H9 (cell line): ENCODE measurements at regions not wholly inside any gene's neighbourhood (a gene's known extent, or its start where the extent isn't known, plus 50 kb on each side); places are given as distances from the start of the nearest gene placed in this dataset.

Experiments used
- DNase-seq: peaks from one replicate; pipeline ENCODE4 v3.0.0-alpha.2; 2017
- H2AFZ ChIP-seq: one replicate; pipeline ENCODE4 v1.6.1; 2013; ENCODE audit warnings: mild to moderate bottlenecking, low read length, control low read depth, moderate library complexity
- H2AK5ac ChIP-seq: 2 replicates; pipeline ENCODE4 v1.6.1; 2013; ENCODE audit warnings: low read length, control low read depth, mixed read lengths; ENCODE audit not compliant: insufficient read length
- H2BK120ac ChIP-seq: one replicate; pipeline ENCODE4 v1.6.1; 2013; ENCODE audit warnings: low read depth, mild to moderate bottlenecking, low read length, control low read depth, inconsistent platforms; ENCODE audit not compliant: poor library complexity, severe bottlenecking
- H2BK12ac ChIP-seq: 2 replicates; pipeline ENCODE4 v1.6.1; 2013; ENCODE audit warnings: low read length, control low read depth, mixed read lengths, low read depth; ENCODE audit not compliant: insufficient read length
- H2BK15ac ChIP-seq: 2 replicates; pipeline ENCODE4 v1.6.1; 2013; ENCODE audit warnings: low read depth, low read length, control low read depth
- H2BK20ac ChIP-seq: one replicate; pipeline ENCODE4 v1.6.1; 2013; ENCODE audit warnings: low read depth, mild to moderate bottlenecking, low read length, control low read depth, inconsistent platforms; ENCODE audit not compliant: poor library complexity, severe bottlenecking
- H2BK5ac ChIP-seq: 2 replicates; pipeline ENCODE4 v1.6.1; 2013; ENCODE audit warnings: low read length, control low read depth, mixed read lengths; ENCODE audit not compliant: insufficient read length
- H3K14ac ChIP-seq: 2 replicates; pipeline ENCODE4 v1.6.1; 2013; ENCODE audit warnings: low read length, control low read depth; ENCODE audit not compliant: insufficient read depth
- H3K18ac ChIP-seq: 2 replicates; pipeline ENCODE4 v1.6.1; 2013; ENCODE audit warnings: low read depth, mild to moderate bottlenecking, mixed read lengths, low read length, control low read depth; ENCODE audit not compliant: insufficient read length
- H3K23ac ChIP-seq: 2 replicates; pipeline ENCODE4 v1.6.1; 2013; ENCODE audit warnings: low read length, control low read depth, mixed read lengths, low read depth; ENCODE audit not compliant: insufficient read length
- H3K23me2 ChIP-seq: 2 replicates; pipeline ENCODE4 v1.6.1; 2013; ENCODE audit warnings: low read depth, mild to moderate bottlenecking, mixed read lengths, low read length, control low read depth; ENCODE audit not compliant: insufficient read length, poor library complexity, severe bottlenecking
- H3K27ac ChIP-seq: 2 replicates; pipeline ENCODE4 v1.5.1; 2013; ENCODE audit warnings: low read length, control low read depth, mixed read lengths, low read depth; ENCODE audit not compliant: insufficient read length
- H3K27me3 ChIP-seq: 2 replicates; pipeline ENCODE4 v1.6.1; 2013; ENCODE audit warnings: low read length, control low read depth, inconsistent platforms; ENCODE audit not compliant: insufficient read depth
- H3K4ac ChIP-seq: 2 replicates; pipeline ENCODE4 v1.6.1; 2013; ENCODE audit warnings: low read depth, mild to moderate bottlenecking, control low read depth, inconsistent platforms, low read length, moderate library complexity
- H3K4me1 ChIP-seq: 2 replicates; pipeline ENCODE4 v1.6.1; 2013; ENCODE audit warnings: low read length, control low read depth, inconsistent platforms; ENCODE audit not compliant: insufficient read depth
- H3K4me2 ChIP-seq: 2 replicates; pipeline ENCODE4 v1.6.1; 2013; ENCODE audit warnings: low read length, control low read depth, mixed read lengths; ENCODE audit not compliant: insufficient read length, insufficient read depth
- H3K56ac ChIP-seq: 2 replicates; pipeline ENCODE4 v1.6.1; 2013; ENCODE audit warnings: low read depth, mild to moderate bottlenecking, mixed read lengths, low read length, control low read depth; ENCODE audit not compliant: insufficient read length
- H3K79me1 ChIP-seq: 2 replicates; pipeline ENCODE4 v1.6.1; 2013; ENCODE audit warnings: low read depth, mild to moderate bottlenecking, moderate library complexity, low read length, control low read depth, inconsistent platforms; ENCODE audit not compliant: insufficient read depth, poor library complexity, severe bottlenecking
- H3K79me2 ChIP-seq: 2 replicates; pipeline ENCODE4 v1.6.1; 2013; ENCODE audit warnings: low read length, control low read depth, inconsistent platforms; ENCODE audit not compliant: insufficient read depth
- H3K9ac ChIP-seq: 2 replicates; pipeline ENCODE4 v1.6.1; 2013; ENCODE audit warnings: low read length, control low read depth, mixed read lengths; ENCODE audit not compliant: insufficient read length; ENCODE audit errors: extremely low read depth
- H3K9me3 ChIP-seq: one replicate; pipeline ENCODE4 v1.6.1; 2013; ENCODE audit warnings: low read depth, low read length, inconsistent platforms; ENCODE audit not compliant: control insufficient read depth
- H3T11ph ChIP-seq: one replicate; pipeline ENCODE4 v1.6.1; 2013; ENCODE audit warnings: mild to moderate bottlenecking, low read length, control low read depth, inconsistent platforms
- H4K20me1 ChIP-seq: one replicate; pipeline ENCODE4 v1.6.1; 2013; ENCODE audit not compliant: control insufficient read depth, insufficient read length, insufficient read depth
- H4K5ac ChIP-seq: 2 replicates; pipeline ENCODE4 v1.6.1; 2013; ENCODE audit warnings: low read depth, mild to moderate bottlenecking, mixed read lengths, low read length, control low read depth; ENCODE audit not compliant: insufficient read length
- H4K8ac ChIP-seq: replicated peaks from 2 replicates; pipeline ENCODE4 v1.6.1; 2013; ENCODE audit warnings: low read length, control low read depth, mixed read lengths, low read depth; ENCODE audit not compliant: insufficient read length
- H4K91ac ChIP-seq: 2 replicates; pipeline ENCODE4 v1.6.1; 2013; ENCODE audit warnings: low read depth, mild to moderate bottlenecking, moderate library complexity, mixed read lengths, low read length, control low read depth; ENCODE audit not compliant: insufficient read length
- H3K27ac Mint-ChIP-seq, 3 experiments: 2 replicates in 2 of 3; 3 replicates in 1 of 3; pipeline ENCODE4 v1.8.0; 2020 to 2021; ENCODE audit warnings: mixed read lengths in 3 of 3, mild to moderate bottlenecking in 1 of 3, moderate library complexity in 1 of 3
- H3K27me3 Mint-ChIP-seq: 2 replicates; pipeline ENCODE4 v1.8.0; 2021; ENCODE audit warnings: low read depth, mild to moderate bottlenecking, moderate library complexity, mixed read lengths
- H3K36me3 Mint-ChIP-seq, 3 experiments: 2 replicates in 2 of 3; 3 replicates in 1 of 3; pipeline ENCODE4 v1.8.0; 2020 to 2021; ENCODE audit warnings: low read depth in 3 of 3, mixed read lengths in 3 of 3; ENCODE audit not compliant: insufficient read depth in 1 of 3
- H3K4me1 Mint-ChIP-seq, 2 experiments: 2 replicates each; pipeline ENCODE4 v1.8.0; 2020; ENCODE audit warnings: mixed read lengths in 2 of 2
- H3K4me3 Mint-ChIP-seq, 2 experiments: 2 replicates in 1 of 2; 3 replicates in 1 of 2; pipeline ENCODE4 v1.8.0; 2020 to 2021; ENCODE audit warnings: mild to moderate bottlenecking in 2 of 2, mixed read lengths in 2 of 2, moderate library complexity in 1 of 2
- H3K9me3 Mint-ChIP-seq, 2 experiments: 2 replicates in 1 of 2; 3 replicates in 1 of 2; pipeline ENCODE4 v1.8.0; 2020; ENCODE audit warnings: mild to moderate bottlenecking in 2 of 2, mixed read lengths in 2 of 2, moderate library complexity in 1 of 2
- WGBS: extraction: QIAGEN DNeasy Blood & Tissue Kit; methylation state at CpG from one replicate; pipeline ENCODE4 v1.1.7; 2013; ENCODE audit warnings: missing lambda C conversion rate, low lambda C conversion rate, mixed read lengths; ENCODE audit not compliant: insufficient read length; ENCODE audit errors: extremely low coverage; 5-methylcytosine and 5-hydroxymethylcytosine counted together
- TF ChIP-seq, protein P1 (sequence below): fragments of 200-600 bp; sonication (generic); conservative IDR thresholded peaks from 3 replicates; pipeline ENCODE4 v1.8.0; 2021; ENCODE audit warnings: antibody characterized with exemption, mild to moderate bottlenecking

- no peak overlapping the region for H2BK12ac ChIP-seq
- H4K20me1 ChIP-seq = no peaks in the 10 kb centered on the region
- no peaks in the 10 kb centered on the region; a peak in 1 of 7 replicates for H3K36me3 Mint-ChIP-seq
- H3K4me1 Mint-ChIP-seq = peaks cover 2 to 9% of the 10 kb centered on the region in 2 experiments
- no peak overlapping the region for H4K5ac ChIP-seq
- no peak overlapping the region for H3K27ac ChIP-seq
- no peak overlapping the region for H2AFZ ChIP-seq
- no peaks in the 10 kb centered on the region for H3K23me2 ChIP-seq
- no peak overlapping the region for H2BK15ac ChIP-seq
- H3K4me3 Mint-ChIP-seq = no peak overlapping the region
- H3K79me2 ChIP-seq = no peaks in the 10 kb centered on the region
- no peak overlapping the region for H2AK5ac ChIP-seq
- no peak for DNase-seq
- no peak overlapping the region for H3K14ac ChIP-seq
- H4K91ac ChIP-seq = no peak overlapping the region
- no peak overlapping the region for H3K18ac ChIP-seq
- no peak overlapping the region for H2BK120ac ChIP-seq
- H3T11ph ChIP-seq = no peak overlapping the region
- H3K4ac ChIP-seq = no peak overlapping the region
- H3K9ac ChIP-seq = no peak overlapping the region
- no peaks in the 10 kb centered on the region for H3K79me1 ChIP-seq
- H3K27me3 Mint-ChIP-seq = no peaks in the 10 kb centered on the region
- WGBS = no CpG with 5 or more reads among the region's 4 CpGs
- TF ChIP-seq, protein P1, sequence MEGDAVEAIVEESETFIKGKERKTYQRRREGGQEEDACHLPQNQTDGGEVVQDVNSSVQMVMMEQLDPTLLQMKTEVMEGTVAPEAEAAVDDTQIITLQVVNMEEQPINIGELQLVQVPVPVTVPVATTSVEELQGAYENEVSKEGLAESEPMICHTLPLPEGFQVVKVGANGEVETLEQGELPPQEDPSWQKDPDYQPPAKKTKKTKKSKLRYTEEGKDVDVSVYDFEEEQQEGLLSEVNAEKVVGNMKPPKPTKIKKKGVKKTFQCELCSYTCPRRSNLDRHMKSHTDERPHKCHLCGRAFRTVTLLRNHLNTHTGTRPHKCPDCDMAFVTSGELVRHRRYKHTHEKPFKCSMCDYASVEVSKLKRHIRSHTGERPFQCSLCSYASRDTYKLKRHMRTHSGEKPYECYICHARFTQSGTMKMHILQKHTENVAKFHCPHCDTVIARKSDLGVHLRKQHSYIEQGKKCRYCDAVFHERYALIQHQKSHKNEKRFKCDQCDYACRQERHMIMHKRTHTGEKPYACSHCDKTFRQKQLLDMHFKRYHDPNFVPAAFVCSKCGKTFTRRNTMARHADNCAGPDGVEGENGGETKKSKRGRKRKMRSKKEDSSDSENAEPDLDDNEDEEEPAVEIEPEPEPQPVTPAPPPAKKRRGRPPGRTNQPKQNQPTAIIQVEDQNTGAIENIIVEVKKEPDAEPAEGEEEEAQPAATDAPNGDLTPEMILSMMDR = no peak
- H3K27ac Mint-ChIP-seq = no peak overlapping the region
- no peaks in the 10 kb centered on the region for H3K27me3 ChIP-seq
- H2BK20ac ChIP-seq = no peak overlapping the region
- no peak overlapping the region for H2BK5ac ChIP-seq
- H4K8ac ChIP-seq = no peak overlapping the region
- no peak overlapping the region for H3K4me2 ChIP-seq
- no peak overlapping the region for H3K56ac ChIP-seq
- H3K9me3 Mint-ChIP-seq = peaks cover 0 to 3% of the 10 kb centered on the region in 2 experiments; a peak in 1 of 5 replicates
- H3K4me1 ChIP-seq = no peaks in the 10 kb centered on the region
- no peaks in the 10 kb centered on the region for H3K9me3 ChIP-seq
- H3K23ac ChIP-seq = no peak overlapping the region
Observed at GRCh38 chr5:127184851-127185250, 105.7 kb upstream of the MEGF10 start.
